GM12878 (cell line): ENCODE measurements at regions not wholly inside any gene's neighbourhood (a gene's known extent, or its start where the extent isn't known, plus 50 kb on each side); places are given as distances from the start of the nearest gene placed in this dataset.

Experiments used
- ATAC-seq: fragments of 200-7000 bp; cut with Tn5 transposase; 3 replicates; pipeline ENCODE4 v1.9.1; 2020; ENCODE audit warnings: mild to moderate bottlenecking, moderate library complexity
- BruUV-seq: library from RNA; stranded (reverse); fragments of 400-500 nt; replicated peaks from 2 replicates; lab custom pipeline; 2021; lab: Mats Ljungman, UMichigan
- CTCF ChIA-PET: fragments of 300-600 bp; sonication (Branson Sonifier 250); formaldehyde crosslinking; extraction: SDS; loops from one replicate; lab custom pipeline; 2021; ENCODE audit warnings: inconsistent platforms; lab: Yijun Ruan, JAX
- POLR2A ChIA-PET: fragments of 350-600 bp; formaldehyde crosslinking; extraction: SDS; loops from one replicate; lab custom pipeline; 2021; ENCODE audit warnings: inconsistent platforms; lab: Charles Lee
- RAD21 ChIA-PET: fragments of 300-600 bp; sonication (Branson Sonifier 250); formaldehyde crosslinking; loops from one replicate; lab custom pipeline; 2023; ENCODE audit warnings: antibody characterized with exemption; ENCODE audit not compliant: unreplicated experiment; lab: Charles Lee
- SMC1A ChIA-PET: fragments of 300-600 bp; sonication (Branson Sonifier 250); formaldehyde crosslinking; loops from one replicate; lab custom pipeline; 2023; ENCODE audit not compliant: unreplicated experiment, uncharacterized antibody; lab: Charles Lee
- DNase-seq: peaks from one replicate; pipeline ENCODE4 v3.0.0-alpha.2; 2011; ENCODE audit warnings: low read depth, low spot score
- FAIRE-seq: peaks from 3 replicates; lab custom pipeline; 2011; peaks lifted over from hg19 to GRCh38; lab: Jason Lieb, UNC
- H2AFZ ChIP-seq: 2 replicates; pipeline ENCODE4 v1.6.0; 2011; ENCODE audit warnings: low read depth, low read length, control low read depth; ENCODE audit not compliant: control insufficient read depth
- H3K27ac ChIP-seq: 2 replicates; pipeline ENCODE4 v1.5.1; 2011; ENCODE audit warnings: control low read depth; ENCODE audit not compliant: control insufficient read depth, insufficient read depth
- H3K27me3 ChIP-seq, 2 experiments: replicated peaks in 1 of 2; 2 replicates each; pipeline versions ENCODE4 v1.6.0 to v1.6.1; 2011; ENCODE audit warnings: low read length in 1 of 2; ENCODE audit not compliant: control insufficient read depth in 2 of 2, insufficient read depth in 2 of 2
- H3K36me3 ChIP-seq, 2 experiments: 2 replicates each; pipeline ENCODE4 v1.5.1; 2011; ENCODE audit warnings: low read length in 1 of 2; ENCODE audit not compliant: control insufficient read depth in 2 of 2, insufficient read depth in 2 of 2
- H3K4me1 ChIP-seq: 2 replicates; pipeline ENCODE4 v1.6.1; 2011; ENCODE audit warnings: mild to moderate bottlenecking, low read length, moderate library complexity, mixed read lengths; ENCODE audit not compliant: control insufficient read depth, insufficient read depth
- H3K4me2 ChIP-seq: 2 replicates; pipeline ENCODE4 v1.6.0; 2011; ENCODE audit warnings: control low read depth; ENCODE audit not compliant: control insufficient read depth, insufficient read depth
- H3K4me3 ChIP-seq: fragments of 200-600 bp; sonication (generic); 2 replicates; pipeline ENCODE4 v1.5.1; 2016
- H3K79me2 ChIP-seq: 2 replicates; pipeline ENCODE4 v1.6.0; 2011; ENCODE audit warnings: low read length; ENCODE audit not compliant: control insufficient read depth, insufficient read depth
- H3K9ac ChIP-seq: 2 replicates; pipeline ENCODE4 v1.8.0; 2011; ENCODE audit warnings: low read length, control low read depth, mixed read lengths; ENCODE audit not compliant: control insufficient read depth, insufficient read depth
- H3K9me3 ChIP-seq: replicated peaks from 3 replicates; pipeline ENCODE4 v1.5.1; 2011; ENCODE audit warnings: mild to moderate bottlenecking, low read length; ENCODE audit not compliant: control insufficient read depth, insufficient read depth
- H4K20me1 ChIP-seq: 2 replicates; pipeline ENCODE4 v1.6.0; 2011; ENCODE audit not compliant: control insufficient read depth, insufficient read depth
- GATAD2B ChIP-seq: fragments of 450-650 bp; conservative IDR thresholded peaks from 2 replicates; pipeline ENCODE4 v1.6.1; 2017; ENCODE audit warnings: low read depth, mild to moderate bottlenecking, moderate library complexity
- HDAC6 ChIP-seq: fragments of 200-600 bp; sonication (generic); IDR thresholded peaks from one replicate; pipeline ENCODE4 v1.8.0; 2017; ENCODE audit warnings: antibody characterized with exemption; ENCODE audit not compliant: unreplicated experiment
- KLF5 ChIP-seq: fragments of 450-650 bp; IDR thresholded peaks from 2 replicates; pipeline ENCODE4 v1.6.1; 2014; ENCODE audit warnings: mild to moderate bottlenecking; ENCODE audit not compliant: partially characterized antibody
- LARP7 ChIP-seq: fragments of 450-650 bp; IDR thresholded peaks from 2 replicates; pipeline ENCODE4 v1.6.1; 2017; ENCODE audit warnings: mild to moderate bottlenecking
- MTA3 ChIP-seq: IDR thresholded peaks from 2 replicates; pipeline ENCODE4 v1.6.1; 2012; ENCODE audit warnings: low read length, inconsistent platforms, borderline replicate concordance
- SMARCA5 ChIP-seq: fragments of 450-650 bp; IDR thresholded peaks from 2 replicates; pipeline ENCODE4 v1.6.1; 2017; ENCODE audit warnings: mild to moderate bottlenecking
- TAF1 ChIP-seq: IDR thresholded peaks from 2 replicates; pipeline ENCODE4 v1.6.1; 2011; ENCODE audit warnings: mild to moderate bottlenecking, low read depth, low read length, borderline replicate concordance
- ZBTB33 ChIP-seq: fragments of 450-650 bp; IDR thresholded peaks from 2 replicates; pipeline ENCODE4 v1.6.1; 2017; ENCODE audit warnings: mild to moderate bottlenecking
- ZSCAN29 ChIP-seq: fragments of 450-650 bp; IDR thresholded peaks from 2 replicates; pipeline ENCODE4 v1.6.1; 2017; ENCODE audit warnings: mild to moderate bottlenecking, moderate library complexity
- ZZZ3 ChIP-seq: IDR thresholded peaks from 2 replicates; pipeline ENCODE4 v1.6.1; 2011; ENCODE audit warnings: low read depth; ENCODE audit not compliant: control insufficient read depth, insufficient read length
- WGBS: methylation state at CpG from one replicate; pipeline ENCODE4 v1.1.6; 2016; ENCODE audit warnings: low lambda C conversion rate; ENCODE audit not compliant: insufficient replicate concordance, insufficient coverage; ENCODE audit errors: missing lambda C conversion rate; 5-methylcytosine and 5-hydroxymethylcytosine counted together
- in situ Hi-C: fragments of 300-500 bp; cut with MboI; formaldehyde crosslinking; loops from 9 replicates; pipeline ENCODE4 v1.14.3; 2018; ENCODE audit warnings: mixed read lengths
- intact Hi-C: fragments of 100-400 bp; cut with micrococcal nuclease; formaldehyde crosslinking; loops from one replicate; pipeline ENCODE4 v1.14.2; 2022; ENCODE audit not compliant: unreplicated experiment

- no peaks in the 10 kb centered on the region for H3K36me3 ChIP-seq
- H3K27ac ChIP-seq, result no peak overlapping the region
- DNase-seq (no peak), FAIRE-seq (no peak), ATAC-seq (no peak)
- no TSS peak for BruUV-seq
- H3K9me3 ChIP-seq, result no peaks in the 10 kb centered on the region
- no peak overlapping the region for H2AFZ ChIP-seq
- ChIA-PET CTCF (no interaction called here), RAD21 (no interaction called here), SMC1A (no interaction called here), POLR2A (no interaction called here)
- H3K79me2 ChIP-seq, result no peaks in the 10 kb centered on the region
- H3K4me1 ChIP-seq, result no peaks in the 10 kb centered on the region
- TF ChIP-seq KLF5, result no peak
- TF ChIP-seq TAF1, result no peak
- TF ChIP-seq LARP7, result no peak
- no peak for TF ChIP-seq SMARCA5
- no peak for TF ChIP-seq GATAD2B
- TF ChIP-seq HDAC6, result no peak
- no peak for TF ChIP-seq MTA3
- no peak for TF ChIP-seq ZSCAN29
- TF ChIP-seq ZBTB33, result no peak
- TF ChIP-seq ZZZ3, result no peak
- no peak overlapping the region for H3K4me2 ChIP-seq
- in situ Hi-C loops, result no loop called here
- no peaks in the 10 kb centered on the region; a peak in 1 of 4 replicates for H3K27me3 ChIP-seq
- H3K9ac ChIP-seq, result no peak overlapping the region
- intact Hi-C loops, result no loop called here
- H3K4me3 ChIP-seq, result no peak overlapping the region
- no peaks in the 10 kb centered on the region for H4K20me1 ChIP-seq
- WGBS, result 56% methylated on average over 11 of the region's 15 CpGs
These were observed 195.2 kb upstream of the CRY1 start for GRCh38 chr12:107288414-107289127.
